Ascending aorta (tissue), 2 donors: ENCODE measurements at regions not wholly inside any gene's neighbourhood (a gene's known extent, or its start where the extent isn't known, plus 50 kb on each side); places are given as distances from the start of the nearest gene placed in this dataset.

Experiments used
- DNase-seq, 2 donors: peaks; one replicate each; pipeline ENCODE4 v3.0.0-alpha.2; 2019; ENCODE audit warnings: low spot score in 2 of 2
- H3K27ac ChIP-seq, 2 donors: fragments of 200-600 bp; sonication (generic); one replicate each; pipeline ENCODE4 v1.5.1; 2016 to 2017; ENCODE audit warnings: mild to moderate bottlenecking in 1 of 2
- H3K27me3 ChIP-seq: fragments of 200-600 bp; sonication (generic); one replicate; pipeline ENCODE4 v1.5.1; 2017
- H3K36me3 ChIP-seq, 2 donors: fragments of 200-600 bp; sonication (generic); one replicate each; pipeline ENCODE4 v1.5.1; 2016
- H3K4me1 ChIP-seq, 2 donors: fragments of 200-600 bp; sonication (generic); one replicate each; pipeline ENCODE4 v1.5.1; 2016 to 2017; ENCODE audit warnings: mild to moderate bottlenecking in 1 of 2
- H3K4me3 ChIP-seq, 2 donors: fragments of 200-600 bp; sonication (generic); one replicate each; pipeline ENCODE4 v1.5.1; 2016 to 2017; ENCODE audit warnings: mild to moderate bottlenecking in 1 of 2
- H3K9me3 ChIP-seq, 2 donors: fragments of 200-600 bp; sonication (generic); one replicate each; pipeline ENCODE4 v1.5.1; 2016
- intact Hi-C: fragments of 100-400 bp; cut with DNase I; formaldehyde crosslinking; loops from one replicate; pipeline ENCODE4 v1.15.1; 2023
- TF ChIP-seq, protein P1 (sequence below), 3 experiments: fragments of 200-600 bp in 2 of 3; fragments of 450-650 bp in 1 of 3; sonication (generic) in 2 of 3; IDR thresholded peaks; one replicate each; pipeline ENCODE4 v1.5.1; 2016 to 2019; ENCODE audit warnings: antibody characterized with exemption in 3 of 3, mild to moderate bottlenecking in 1 of 3, moderate library complexity in 1 of 3

DNA sequence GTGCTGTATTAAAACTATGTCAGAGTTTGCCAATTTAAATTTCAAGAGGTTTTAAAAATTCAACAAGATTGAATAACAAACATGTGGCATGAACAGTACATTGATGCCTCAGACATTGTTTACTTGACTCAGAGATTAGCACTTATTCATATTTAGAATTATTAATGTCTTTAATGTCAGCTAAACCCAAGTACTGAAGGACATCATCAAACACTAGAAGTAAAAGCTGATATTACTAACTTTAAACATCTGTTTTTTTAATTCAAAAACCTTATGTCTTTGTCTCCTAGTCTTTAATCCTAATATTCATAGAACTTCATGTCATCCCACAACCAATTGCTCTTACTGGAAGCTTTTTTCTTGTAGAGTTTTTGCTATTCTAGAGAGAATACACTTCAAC is 406.2 kb upstream of the PCDH7 start:
- Histone ChIP-seq H3K9me3 (no peaks in the 10 kb centered on the region), H3K4me3 (no peak overlapping the region), H3K27ac (no peak overlapping the region), H3K36me3 (no peaks in the 10 kb centered on the region), H3K4me1 (no peaks in the 10 kb centered on the region), H3K27me3 (no peaks in the 10 kb centered on the region)
- TF ChIP-seq, protein P1, sequence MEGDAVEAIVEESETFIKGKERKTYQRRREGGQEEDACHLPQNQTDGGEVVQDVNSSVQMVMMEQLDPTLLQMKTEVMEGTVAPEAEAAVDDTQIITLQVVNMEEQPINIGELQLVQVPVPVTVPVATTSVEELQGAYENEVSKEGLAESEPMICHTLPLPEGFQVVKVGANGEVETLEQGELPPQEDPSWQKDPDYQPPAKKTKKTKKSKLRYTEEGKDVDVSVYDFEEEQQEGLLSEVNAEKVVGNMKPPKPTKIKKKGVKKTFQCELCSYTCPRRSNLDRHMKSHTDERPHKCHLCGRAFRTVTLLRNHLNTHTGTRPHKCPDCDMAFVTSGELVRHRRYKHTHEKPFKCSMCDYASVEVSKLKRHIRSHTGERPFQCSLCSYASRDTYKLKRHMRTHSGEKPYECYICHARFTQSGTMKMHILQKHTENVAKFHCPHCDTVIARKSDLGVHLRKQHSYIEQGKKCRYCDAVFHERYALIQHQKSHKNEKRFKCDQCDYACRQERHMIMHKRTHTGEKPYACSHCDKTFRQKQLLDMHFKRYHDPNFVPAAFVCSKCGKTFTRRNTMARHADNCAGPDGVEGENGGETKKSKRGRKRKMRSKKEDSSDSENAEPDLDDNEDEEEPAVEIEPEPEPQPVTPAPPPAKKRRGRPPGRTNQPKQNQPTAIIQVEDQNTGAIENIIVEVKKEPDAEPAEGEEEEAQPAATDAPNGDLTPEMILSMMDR (IDR thresholded peaks at IDR 0.05): no peak
- intact Hi-C loops: no loop called here
- DNase-seq: no peak

DNA sequence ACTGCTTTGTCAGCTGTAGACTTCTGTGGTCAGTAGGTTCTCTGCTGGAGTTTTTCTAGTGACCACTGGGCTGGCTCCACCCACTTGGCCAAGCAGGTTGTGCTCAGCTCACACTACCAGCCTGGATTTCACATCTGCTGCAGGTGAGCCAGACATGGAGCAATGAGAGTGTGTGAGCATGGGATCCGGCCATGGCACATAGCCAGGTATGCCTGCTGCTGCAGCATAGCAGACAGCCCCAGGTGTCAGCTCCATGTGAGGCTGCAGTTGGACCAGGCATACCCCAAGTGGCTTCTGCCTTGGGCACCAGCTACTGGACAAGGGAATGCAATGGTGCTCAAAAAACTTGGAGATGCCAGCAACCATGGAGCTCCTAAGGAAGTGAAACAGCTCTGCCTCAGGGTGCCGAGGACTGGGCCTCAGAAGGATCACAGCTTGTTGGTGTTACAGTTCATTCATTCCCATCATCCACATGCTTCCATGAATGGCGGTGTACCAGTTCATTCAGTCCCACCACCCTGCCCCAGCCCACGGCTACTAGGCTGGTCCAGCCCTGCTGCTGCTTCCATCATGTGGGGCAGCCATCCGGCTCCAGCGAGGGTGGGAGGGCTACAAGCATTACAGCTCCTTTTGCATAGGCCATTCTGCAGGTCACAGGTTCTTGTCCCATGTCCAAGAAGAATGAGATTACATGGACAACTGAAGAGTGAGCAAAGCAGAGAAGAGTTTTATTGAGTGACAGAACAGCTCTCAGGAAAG is 389.1 kb upstream of the PCDH7 start:
- intact Hi-C loops: no loop called here

DNA sequence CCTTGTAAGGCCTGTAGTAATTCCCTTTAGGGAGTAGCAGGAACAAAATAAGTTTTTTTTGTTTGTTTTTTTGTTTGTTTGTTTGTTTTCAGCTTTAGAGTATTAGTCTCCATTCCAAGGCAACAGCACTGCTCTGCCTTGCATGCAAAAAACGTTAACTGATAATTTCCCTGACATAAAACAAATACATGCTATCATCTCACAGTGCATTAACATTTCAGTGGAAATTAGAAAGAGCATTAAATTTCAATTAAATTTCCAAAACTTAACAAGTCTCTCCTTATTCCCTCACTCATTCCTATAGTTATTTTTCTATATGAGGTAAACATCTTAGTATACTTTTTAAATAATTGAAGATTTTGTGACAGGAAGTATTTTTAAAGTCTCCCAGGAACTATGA is 378.4 kb upstream of the PCDH7 start:
- TF ChIP-seq, protein P1 (IDR thresholded peaks at IDR 0.05): no peak
- no peak overlapping the region for H3K27ac ChIP-seq
- no peaks in the 10 kb centered on the region for H3K36me3 ChIP-seq
- H3K4me3 ChIP-seq: no peak overlapping the region
- intact Hi-C loops: no loop called here
- H3K4me1 ChIP-seq: no peaks in the 10 kb centered on the region
- no peak for DNase-seq
- H3K9me3 ChIP-seq: no peaks in the 10 kb centered on the region
- H3K27me3 ChIP-seq: no peaks in the 10 kb centered on the region

More for the DNA sequence above, 389.1 kb upstream of the PCDH7 start:
- no peaks in the 10 kb centered on the region for H3K9me3 ChIP-seq
- H3K36me3 ChIP-seq: no peaks in the 10 kb centered on the region
- TF ChIP-seq, protein P1 (IDR thresholded peaks at IDR 0.05): no peak
- H3K4me1 ChIP-seq: no peaks in the 10 kb centered on the region
- no peak overlapping the region for H3K27ac ChIP-seq
- H3K4me3 ChIP-seq: no peak overlapping the region
- DNase-seq: no peak
- H3K27me3 ChIP-seq: no peaks in the 10 kb centered on the region

DNA sequence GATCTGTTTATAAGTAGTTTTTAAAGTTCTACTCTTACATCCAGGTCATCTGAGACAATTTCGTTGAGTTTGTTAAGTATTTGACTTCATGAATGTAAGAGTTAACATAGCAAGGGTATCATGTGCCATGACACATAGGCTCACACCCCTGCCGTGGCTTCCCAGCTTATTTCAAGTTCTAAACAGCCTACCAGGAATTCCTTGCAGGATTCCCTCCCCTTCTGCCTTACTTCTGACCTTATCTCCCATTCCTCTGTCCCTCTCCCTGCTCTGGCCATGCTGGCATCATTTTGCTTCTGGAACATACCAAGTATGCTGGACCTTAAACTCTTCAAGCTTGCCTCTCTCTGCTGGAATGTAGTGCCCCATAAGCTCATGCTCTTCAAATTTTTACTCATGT is 369.9 kb upstream of the PCDH7 start:
- Histone ChIP-seq H3K9me3 (no peaks in the 10 kb centered on the region), H3K27me3 (no peaks in the 10 kb centered on the region), H3K4me3 (no peak overlapping the region), H3K4me1 (no peaks in the 10 kb centered on the region), H3K27ac (no peak overlapping the region), H3K36me3 (no peaks in the 10 kb centered on the region)
- intact Hi-C loops: no loop called here
- no peak for DNase-seq
- TF ChIP-seq, protein P1 (IDR thresholded peaks at IDR 0.05): no peak

DNA sequence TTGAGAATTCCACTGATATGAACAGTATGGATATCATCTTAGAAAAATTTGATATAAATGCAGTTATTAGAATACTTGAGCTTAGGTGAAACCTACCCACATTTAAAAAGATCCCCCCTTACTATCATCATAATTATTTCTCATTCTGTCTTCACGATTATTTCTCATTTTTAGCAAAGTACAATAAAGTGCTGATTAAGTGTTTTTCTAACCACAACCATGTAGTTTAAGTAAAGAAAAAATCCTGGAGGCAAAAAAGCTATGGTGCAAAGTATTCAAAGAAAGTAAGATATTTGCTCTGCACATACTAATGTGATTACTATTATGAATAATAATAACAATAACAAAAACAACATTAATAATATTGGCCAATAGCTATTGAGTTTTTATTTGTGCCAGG is 365.6 kb upstream of the PCDH7 start:
- Histone ChIP-seq H3K27me3 (no peaks in the 10 kb centered on the region), H3K27ac (no peak overlapping the region), H3K4me3 (no peak overlapping the region), H3K36me3 (no peaks in the 10 kb centered on the region), H3K4me1 (no peaks in the 10 kb centered on the region), H3K9me3 (no peaks in the 10 kb centered on the region)
- intact Hi-C loops: no loop called here
- DNase-seq: no peak
- TF ChIP-seq, protein P1 (IDR thresholded peaks at IDR 0.05): no peak

DNA sequence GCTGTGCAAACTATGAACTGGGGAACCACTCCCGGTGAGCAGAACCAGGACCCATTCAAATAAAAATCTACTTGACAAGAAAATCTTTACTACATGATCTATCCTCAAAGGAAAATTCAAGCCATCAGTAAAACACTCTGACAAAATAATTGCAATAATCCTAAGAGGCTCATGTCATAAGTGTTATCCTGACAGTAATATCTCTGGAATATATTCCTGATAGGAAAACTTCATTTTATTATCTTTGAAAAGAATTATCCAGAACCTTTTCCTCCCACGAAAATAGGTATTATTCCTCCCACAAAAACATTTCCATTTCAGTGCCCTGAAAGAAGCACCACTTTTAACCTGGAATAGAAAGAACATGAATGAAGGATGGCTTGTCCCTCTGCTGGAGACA is 357.7 kb upstream of the PCDH7 start:
- Histone ChIP-seq H3K27ac (no peak overlapping the region), H3K9me3 (no peaks in the 10 kb centered on the region), H3K4me1 (no peaks in the 10 kb centered on the region), H3K27me3 (no peaks in the 10 kb centered on the region), H3K36me3 (no peaks in the 10 kb centered on the region), H3K4me3 (no peak overlapping the region)
- intact Hi-C loops: no loop called here
- TF ChIP-seq, protein P1 (IDR thresholded peaks at IDR 0.05): no peak
- DNase-seq: no peak
